GM23338 (cell line): ENCODE measurements at regions not wholly inside any gene's neighbourhood (a gene's known extent, or its start where the extent isn't known, plus 50 kb on each side); places are given as distances from the start of the nearest gene placed in this dataset.

ENCODE experiments used
- EZH2 ChIP-seq: fragments of 200-600 bp; sonication (generic); IDR thresholded peaks from one replicate; pipeline ENCODE4 v1.8.0; 2017; ENCODE audit warnings: antibody characterized with exemption, mild to moderate bottlenecking, low read depth; ENCODE audit not compliant: unreplicated experiment
- TF ChIP-seq, protein P1 (sequence below), 2 experiments: fragments of 200-600 bp in 1 of 2; sonication (generic) in 1 of 2; conservative IDR thresholded peaks; 2 replicates each; pipeline versions ENCODE4 v1.5.1 to v1.6.1; 2016 to 2017; ENCODE audit warnings: antibody characterized with exemption in 2 of 2, low read depth in 2 of 2, mild to moderate bottlenecking in 2 of 2, moderate library complexity in 1 of 2

DNA sequence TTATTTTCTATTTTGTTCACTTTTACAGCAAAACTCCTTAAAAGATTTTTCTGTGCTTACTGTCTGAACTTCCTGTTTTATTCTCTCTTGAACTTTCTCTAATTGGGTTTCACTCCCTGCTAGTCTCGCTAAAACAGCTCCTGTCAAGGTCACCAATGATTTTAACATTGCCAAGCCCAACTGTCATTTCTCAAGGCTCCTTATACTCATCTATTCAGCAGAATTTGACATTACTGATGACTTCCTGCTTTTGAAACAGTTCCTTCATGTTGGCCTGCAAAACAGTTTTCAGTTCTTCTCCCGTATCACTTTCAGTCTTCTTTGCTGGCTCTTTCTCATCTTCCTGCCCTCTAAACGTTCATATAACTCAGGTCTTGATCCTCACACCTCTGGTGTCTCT lies 268.5 kb upstream of the USP15 start:
- no peak for TF ChIP-seq EZH2
- TF ChIP-seq, protein P1, sequence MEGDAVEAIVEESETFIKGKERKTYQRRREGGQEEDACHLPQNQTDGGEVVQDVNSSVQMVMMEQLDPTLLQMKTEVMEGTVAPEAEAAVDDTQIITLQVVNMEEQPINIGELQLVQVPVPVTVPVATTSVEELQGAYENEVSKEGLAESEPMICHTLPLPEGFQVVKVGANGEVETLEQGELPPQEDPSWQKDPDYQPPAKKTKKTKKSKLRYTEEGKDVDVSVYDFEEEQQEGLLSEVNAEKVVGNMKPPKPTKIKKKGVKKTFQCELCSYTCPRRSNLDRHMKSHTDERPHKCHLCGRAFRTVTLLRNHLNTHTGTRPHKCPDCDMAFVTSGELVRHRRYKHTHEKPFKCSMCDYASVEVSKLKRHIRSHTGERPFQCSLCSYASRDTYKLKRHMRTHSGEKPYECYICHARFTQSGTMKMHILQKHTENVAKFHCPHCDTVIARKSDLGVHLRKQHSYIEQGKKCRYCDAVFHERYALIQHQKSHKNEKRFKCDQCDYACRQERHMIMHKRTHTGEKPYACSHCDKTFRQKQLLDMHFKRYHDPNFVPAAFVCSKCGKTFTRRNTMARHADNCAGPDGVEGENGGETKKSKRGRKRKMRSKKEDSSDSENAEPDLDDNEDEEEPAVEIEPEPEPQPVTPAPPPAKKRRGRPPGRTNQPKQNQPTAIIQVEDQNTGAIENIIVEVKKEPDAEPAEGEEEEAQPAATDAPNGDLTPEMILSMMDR (conservative IDR thresholded peaks at IDR 0.05; ENCODE audit: low read depth in 2 of 2) = no peak
